GM13977 (cell line): ENCODE measurements at regions not wholly inside any gene's neighbourhood (a gene's known extent, or its start where the extent isn't known, plus 50 kb on each side); places are given as distances from the start of the nearest gene placed in this dataset.

Source experiments
- DNase-seq: peaks from one replicate; pipeline ENCODE4 v3.0.0; 2012; ENCODE audit warnings: low spot score
- in situ Hi-C: fragments of 300-500 bp; cut with MboI; formaldehyde crosslinking; loops from one replicate; pipeline ENCODE4 v1.12.0; 2022; ENCODE audit warnings: low sequenced_read_pairs, low pct_unique_long_range_greater_than_20kb, mixed read lengths, inconsistent platforms; ENCODE audit not compliant: unreplicated experiment
- TF ChIP-seq, protein P1 (sequence below): IDR thresholded peaks from 2 replicates; pipeline ENCODE4 v1.5.1; 2012; ENCODE audit warnings: mild to moderate bottlenecking, control low read depth; ENCODE audit not compliant: insufficient read depth; ENCODE audit errors: extremely low read depth, missing control alignments

DNA sequence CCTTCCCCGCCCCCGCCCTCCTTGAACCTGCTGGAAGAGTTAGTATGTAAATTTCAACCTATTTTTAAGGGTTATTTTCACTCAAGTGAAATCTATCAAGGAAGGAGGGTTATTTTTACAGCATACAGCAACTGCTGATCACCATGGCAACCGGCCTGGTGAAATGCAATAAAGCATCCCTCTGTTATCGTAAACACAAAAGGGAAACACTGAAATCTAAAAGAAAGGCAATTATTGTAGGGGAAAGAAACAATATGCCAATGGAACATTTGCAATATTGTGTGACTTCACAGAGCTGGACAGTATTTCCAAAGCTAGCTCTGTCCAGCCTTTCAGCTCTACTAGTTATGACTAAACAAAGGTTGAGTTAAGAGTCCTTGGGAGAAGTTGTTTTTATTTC, 588.3 kb upstream of the PBX1 start:
- no peak for DNase-seq
- TF ChIP-seq, protein P1, sequence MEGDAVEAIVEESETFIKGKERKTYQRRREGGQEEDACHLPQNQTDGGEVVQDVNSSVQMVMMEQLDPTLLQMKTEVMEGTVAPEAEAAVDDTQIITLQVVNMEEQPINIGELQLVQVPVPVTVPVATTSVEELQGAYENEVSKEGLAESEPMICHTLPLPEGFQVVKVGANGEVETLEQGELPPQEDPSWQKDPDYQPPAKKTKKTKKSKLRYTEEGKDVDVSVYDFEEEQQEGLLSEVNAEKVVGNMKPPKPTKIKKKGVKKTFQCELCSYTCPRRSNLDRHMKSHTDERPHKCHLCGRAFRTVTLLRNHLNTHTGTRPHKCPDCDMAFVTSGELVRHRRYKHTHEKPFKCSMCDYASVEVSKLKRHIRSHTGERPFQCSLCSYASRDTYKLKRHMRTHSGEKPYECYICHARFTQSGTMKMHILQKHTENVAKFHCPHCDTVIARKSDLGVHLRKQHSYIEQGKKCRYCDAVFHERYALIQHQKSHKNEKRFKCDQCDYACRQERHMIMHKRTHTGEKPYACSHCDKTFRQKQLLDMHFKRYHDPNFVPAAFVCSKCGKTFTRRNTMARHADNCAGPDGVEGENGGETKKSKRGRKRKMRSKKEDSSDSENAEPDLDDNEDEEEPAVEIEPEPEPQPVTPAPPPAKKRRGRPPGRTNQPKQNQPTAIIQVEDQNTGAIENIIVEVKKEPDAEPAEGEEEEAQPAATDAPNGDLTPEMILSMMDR, result no peak
- in situ Hi-C loops, result no loop called here

DNA sequence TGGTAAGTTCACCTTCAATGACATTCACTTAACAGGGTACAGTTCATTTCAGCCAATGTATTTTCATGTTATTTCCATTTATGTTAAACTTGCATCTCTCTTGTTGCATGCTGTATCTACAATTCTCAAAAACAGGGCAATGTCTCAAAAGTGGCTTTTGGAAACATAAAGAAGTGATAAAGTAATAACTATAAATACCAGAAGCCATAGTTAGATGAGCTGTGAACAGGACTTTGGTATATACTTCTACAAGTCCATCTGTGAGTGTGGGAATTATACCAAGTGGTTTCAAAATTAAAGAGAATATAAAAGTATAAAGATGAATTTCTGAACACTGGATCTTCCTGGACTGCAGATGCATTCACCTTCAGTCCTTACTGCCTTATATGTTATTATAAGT, 585.4 kb upstream of the PBX1 start:
- DNase-seq, result no peak
- TF ChIP-seq, protein P1, result no peak
- in situ Hi-C loops, result no loop called here

DNA sequence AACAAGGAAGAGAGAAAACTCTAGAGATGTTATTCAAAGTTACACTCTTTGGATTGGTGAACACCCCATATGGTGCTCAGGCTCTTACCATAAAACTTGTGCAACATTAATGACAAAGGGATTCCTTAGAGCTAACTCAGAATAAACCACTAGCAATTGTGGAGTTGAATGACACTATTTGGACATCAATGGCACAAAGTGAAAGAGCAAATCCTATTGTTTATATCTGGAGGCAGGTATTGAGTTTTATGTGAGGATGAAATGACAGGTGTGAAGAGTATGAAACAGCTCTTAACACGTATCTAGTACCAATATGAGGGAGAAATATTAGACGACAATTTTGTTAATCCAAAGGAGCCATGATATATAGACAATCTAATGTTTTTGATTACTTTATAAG, 584.9 kb upstream of the PBX1 start:
- in situ Hi-C loops, result no loop called here
- no peak for DNase-seq
- TF ChIP-seq, protein P1, result no peak

DNA sequence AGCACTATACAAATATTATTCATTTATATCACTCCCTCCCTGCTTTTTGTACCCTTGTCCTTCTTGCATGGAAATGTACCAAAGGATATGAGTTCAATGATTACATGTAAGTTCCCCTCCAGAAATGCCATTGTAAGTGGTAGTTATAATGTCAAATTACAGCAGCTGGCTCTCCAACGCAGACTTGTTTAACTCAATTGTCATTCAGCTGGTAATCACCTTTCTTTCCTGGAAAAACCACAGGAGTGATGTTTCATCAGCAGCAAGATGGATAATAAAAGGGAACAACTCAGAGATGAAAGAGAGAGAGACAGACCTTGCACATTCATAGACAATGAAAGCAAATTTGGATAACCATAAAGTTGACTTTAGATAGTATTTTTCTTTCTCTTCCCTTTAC, 578.6 kb upstream of the PBX1 start:
- DNase-seq, result no peak
- in situ Hi-C loops, result no loop called here
- TF ChIP-seq, protein P1, result no peak

DNA sequence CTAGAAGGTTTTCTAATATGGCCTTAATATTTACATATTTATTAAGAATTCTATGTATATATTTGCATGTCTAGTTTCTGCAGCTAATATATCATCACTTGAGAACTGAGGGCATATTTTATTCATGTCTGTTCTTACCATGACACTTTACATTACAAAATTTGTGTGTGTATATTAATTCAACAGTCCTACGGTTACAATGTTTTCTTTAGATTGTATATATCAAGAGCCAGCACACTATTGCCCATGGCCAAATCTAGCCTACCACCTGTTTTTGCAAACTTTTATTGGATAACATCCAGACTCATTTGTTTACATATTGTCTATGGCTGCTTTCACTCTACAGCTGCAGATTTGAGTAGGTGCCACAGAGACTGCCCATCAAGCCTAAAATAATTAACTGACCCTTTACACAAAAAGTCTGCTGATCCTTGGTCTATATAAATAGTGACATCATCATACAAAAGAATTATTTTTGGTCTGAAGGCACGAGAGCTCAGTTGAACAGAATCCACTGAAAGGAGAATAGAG, 577.4 kb upstream of the PBX1 start:
- no peak for DNase-seq
- in situ Hi-C loops, result no loop called here

DNA sequence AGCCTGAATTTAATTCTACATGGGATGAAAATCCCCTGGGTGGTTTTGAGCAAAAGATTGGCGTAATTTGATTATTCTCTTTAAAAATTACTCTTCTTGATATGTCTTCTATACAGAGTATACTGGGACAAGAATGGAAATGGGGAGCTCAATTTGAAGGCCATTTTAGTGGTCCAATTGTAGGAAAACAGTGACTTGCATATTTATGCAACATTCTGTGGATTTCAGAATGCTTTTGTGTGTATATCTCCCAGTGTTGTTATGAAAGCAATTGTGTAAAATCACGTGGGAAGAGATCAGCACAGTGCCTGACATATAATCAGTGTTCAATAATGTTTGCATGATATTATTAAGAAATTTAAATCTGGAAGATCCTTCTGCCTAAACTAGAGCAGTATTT, 575.9 kb upstream of the PBX1 start:
- TF ChIP-seq, protein P1, result no peak
- no peak for DNase-seq
- in situ Hi-C loops, result no loop called here

More for the DNA sequence above, 577.4 kb upstream of the PBX1 start:
- TF ChIP-seq, protein P1, result no peak

DNA sequence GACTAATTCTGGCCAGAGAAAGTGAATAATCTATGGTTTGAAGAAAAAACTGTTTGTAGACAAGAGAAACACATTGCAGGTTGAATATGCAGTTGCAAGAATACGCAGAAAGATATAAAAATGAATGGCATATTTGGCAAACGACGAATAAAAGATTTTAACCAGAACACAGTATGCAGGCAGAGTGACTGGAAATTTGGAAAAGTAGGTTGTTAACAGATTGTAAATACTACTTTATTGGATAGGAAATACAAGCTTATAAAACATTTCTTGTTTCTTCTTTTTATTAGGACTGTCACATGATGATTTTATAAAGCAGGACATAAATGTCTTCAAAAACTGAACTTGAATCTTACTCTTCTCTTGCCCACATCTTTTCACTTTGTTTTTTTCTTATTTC, 573.3 kb upstream of the PBX1 start:
- TF ChIP-seq, protein P1, result no peak
- in situ Hi-C loops, result no loop called here
- no peak for DNase-seq
